H1 (cell line): ENCODE measurements at regions not wholly inside any gene's neighbourhood (a gene's known extent, or its start where the extent isn't known, plus 50 kb on each side); places are given as distances from the start of the nearest gene placed in this dataset.

Experiments
- CTCF ChIA-PET: fragments of 300-600 bp; sonication (Branson Sonifier 250); formaldehyde crosslinking; loops from one replicate; lab custom pipeline; 2021; ENCODE audit not compliant: partially characterized antibody; lab: Charles Lee
- POLR2A ChIA-PET: fragments of 300-600 bp; sonication (Branson Sonifier 250); formaldehyde crosslinking; loops from one replicate; lab custom pipeline; 2021; ENCODE audit warnings: inconsistent platforms; ENCODE audit not compliant: partially characterized antibody; lab: Charles Lee
- DNase-seq, 2 experiments: peaks; one replicate each; pipeline versions ENCODE4 v3.0.0 to v3.0.0-alpha.2; 2010 to 2022; ENCODE audit warnings: low spot score in 2 of 2, low read depth in 1 of 2, mixed read lengths in 1 of 2
- FAIRE-seq: peaks from 2 replicates; lab custom pipeline; 2011; peaks lifted over from hg19 to GRCh38; lab: Jason Lieb, UNC
- H2AFZ ChIP-seq: 2 replicates; pipeline ENCODE4 v1.8.1; 2012; ENCODE audit warnings: low read length, inconsistent platforms
- H2AK5ac ChIP-seq: 2 replicates; pipeline ENCODE4 v1.6.1; 2013; ENCODE audit warnings: low read depth, low read length
- H2BK120ac ChIP-seq: replicated peaks from 2 replicates; pipeline ENCODE3; 2013; ENCODE audit warnings: low read depth, low read length, inconsistent platforms
- H2BK12ac ChIP-seq: 2 replicates; pipeline ENCODE4 v1.6.1; 2013; ENCODE audit warnings: low read depth, low read length
- H2BK15ac ChIP-seq: 2 replicates; pipeline ENCODE4 v1.6.1; 2013; ENCODE audit warnings: low read length
- H2BK20ac ChIP-seq: 2 replicates; pipeline ENCODE4 v1.6.1; 2013; ENCODE audit warnings: low read length
- H2BK5ac ChIP-seq: 2 replicates; pipeline ENCODE4 v1.6.1; 2013; ENCODE audit warnings: low read depth, low read length
- H3K14ac ChIP-seq: 2 replicates; pipeline ENCODE4 v1.6.1; 2013; ENCODE audit warnings: inconsistent platforms; ENCODE audit not compliant: insufficient read length
- H3K18ac ChIP-seq: 2 replicates; pipeline ENCODE4 v1.6.1; 2013; ENCODE audit warnings: low read length; ENCODE audit errors: extremely low read depth
- H3K23ac ChIP-seq: 2 replicates; pipeline ENCODE4 v1.6.1; 2013; ENCODE audit warnings: inconsistent platforms; ENCODE audit not compliant: insufficient read length
- H3K23me2 ChIP-seq: 2 replicates; pipeline ENCODE4 v1.6.1; 2013; ENCODE audit warnings: low read depth, low read length
- H3K27ac ChIP-seq: 2 replicates; pipeline ENCODE4 v1.6.1; 2011; ENCODE audit warnings: low read depth, low read length, inconsistent platforms
- H3K27me3 ChIP-seq, 4 experiments: replicated peaks in 1 of 4; 1 replicate in 1 of 4; 2 replicates in 3 of 4; pipeline versions ENCODE4 v1.6.1 to v1.8.1; 2011 to 2013; ENCODE audit warnings: low read length in 3 of 4, mild to moderate bottlenecking in 3 of 4, inconsistent platforms in 2 of 4, mixed read lengths in 2 of 4, moderate library complexity in 1 of 4; ENCODE audit not compliant: control insufficient read depth in 3 of 4, insufficient read depth in 3 of 4; ENCODE audit errors: extremely low read depth in 1 of 4
- H3K36me3 ChIP-seq, 4 experiments: 2 replicates each; pipeline versions ENCODE4 v1.6.1 to v1.8.1; 2011 to 2013; ENCODE audit warnings: mild to moderate bottlenecking in 4 of 4, low read length in 3 of 4, moderate library complexity in 2 of 4, control low read depth in 1 of 4, inconsistent platforms in 1 of 4; ENCODE audit not compliant: insufficient read depth in 4 of 4, control insufficient read depth in 2 of 4
- H3K4ac ChIP-seq: replicated peaks from 2 replicates; pipeline ENCODE3; 2013; ENCODE audit warnings: low read length, low read depth, mixed read lengths, inconsistent platforms; ENCODE audit not compliant: insufficient read length
- H3K4me1 ChIP-seq, 4 experiments: replicated peaks in 1 of 4; 1 replicate in 1 of 4; 2 replicates in 3 of 4; pipeline versions ENCODE4 v1.6.1 to v1.8.1; 2011 to 2013; ENCODE audit warnings: low read length in 3 of 4, inconsistent platforms in 2 of 4, mixed read lengths in 1 of 4; ENCODE audit not compliant: insufficient read depth in 4 of 4, control insufficient read depth in 3 of 4
- H3K4me2 ChIP-seq, 2 experiments: 2 replicates each; pipeline versions ENCODE4 v1.6.1 to v1.8.1; 2011 to 2013; ENCODE audit warnings: low read depth in 2 of 2, low read length in 2 of 2, control low read depth in 1 of 2, inconsistent platforms in 1 of 2, mild to moderate bottlenecking in 1 of 2; ENCODE audit not compliant: insufficient read depth in 1 of 2
- H3K4me3 ChIP-seq, 4 experiments: fragments of 200-600, 300-600 bp in 1 of 4; sonication (generic), shearing (Covaris generic), sonication (Bioruptor Twin) in 1 of 4; 2 replicates each; pipeline versions ENCODE4 v1.5.1 to v1.8.1; 2011 to 2016; ENCODE audit warnings: low read length in 4 of 4, low read depth in 3 of 4, control low read depth in 2 of 4, inconsistent platforms in 2 of 4, mild to moderate bottlenecking in 2 of 4, mixed read lengths in 1 of 4, moderate library complexity in 1 of 4; ENCODE audit not compliant: insufficient read depth in 2 of 4; ENCODE audit errors: extremely low read depth in 1 of 4
- H3K56ac ChIP-seq: replicated peaks from 2 replicates; pipeline ENCODE3; 2013; ENCODE audit warnings: low read depth, mild to moderate bottlenecking, mixed read lengths, low read length, inconsistent platforms; ENCODE audit not compliant: insufficient read length
- H3K79me1 ChIP-seq: 2 replicates; pipeline ENCODE4 v1.6.1; 2013; ENCODE audit warnings: low read depth, low read length, control low read depth
- H3K79me2 ChIP-seq, 2 experiments: 2 replicates each; pipeline versions ENCODE4 v1.6.1 to v1.8.1; 2012 to 2013; ENCODE audit warnings: low read length in 2 of 2, mild to moderate bottlenecking in 2 of 2, inconsistent platforms in 1 of 2; ENCODE audit not compliant: insufficient read depth in 2 of 2, control insufficient read depth in 1 of 2
- H3K9ac ChIP-seq, 4 experiments: replicated peaks in 1 of 4; 1 replicate in 1 of 4; 2 replicates in 3 of 4; pipeline versions ENCODE4 v1.6.1 to v1.8.1; 2011 to 2013; ENCODE audit warnings: low read depth in 3 of 4, low read length in 3 of 4, control low read depth in 2 of 4, mild to moderate bottlenecking in 2 of 4, moderate library complexity in 2 of 4, inconsistent platforms in 1 of 4; ENCODE audit errors: extremely low read depth in 1 of 4
- H3K9me3 ChIP-seq, 2 experiments: 2 replicates each; pipeline versions ENCODE4 v1.6.1 to v1.8.1; 2012 to 2013; ENCODE audit warnings: mild to moderate bottlenecking in 2 of 2, moderate library complexity in 2 of 2, control low read depth in 1 of 2, inconsistent platforms in 1 of 2, low read depth in 1 of 2, low read length in 1 of 2, mixed read lengths in 1 of 2; ENCODE audit not compliant: insufficient read depth in 2 of 2
- H4K20me1 ChIP-seq, 2 experiments: replicated peaks in 1 of 2; 2 replicates each; pipeline versions ENCODE3 to v1.8.1; 2011 to 2013; ENCODE audit warnings: inconsistent platforms in 2 of 2, low read length in 2 of 2, mild to moderate bottlenecking in 1 of 2; ENCODE audit not compliant: insufficient read depth in 2 of 2, control insufficient read depth in 1 of 2
- H4K5ac ChIP-seq: 2 replicates; pipeline ENCODE4 v1.6.1; 2013; ENCODE audit warnings: low read length, low read depth, mixed read lengths, inconsistent platforms; ENCODE audit not compliant: insufficient read length
- H4K8ac ChIP-seq: 2 replicates; pipeline ENCODE4 v1.8.0; 2013; ENCODE audit warnings: mild to moderate bottlenecking, moderate library complexity, low read length, inconsistent platforms; ENCODE audit not compliant: insufficient read depth; ENCODE audit errors: extremely low read depth
- H4K91ac ChIP-seq: replicated peaks from 2 replicates; pipeline ENCODE3; 2013; ENCODE audit warnings: low read length, mixed read lengths, inconsistent platforms; ENCODE audit not compliant: insufficient read length
- BACH1 ChIP-seq: IDR thresholded peaks from 2 replicates; pipeline ENCODE4 v1.6.1; 2012; ENCODE audit warnings: low read length, improper control_type of control experiment
- CEBPB ChIP-seq: IDR thresholded peaks from 2 replicates; pipeline ENCODE4 v1.6.1; 2012; ENCODE audit warnings: low read depth, low read length
- EGR1 ChIP-seq: IDR thresholded peaks from 2 replicates; pipeline ENCODE4 v1.6.1; 2011; ENCODE audit warnings: low read depth, low read length, borderline replicate concordance
- FOSL1 ChIP-seq: IDR thresholded peaks from 2 replicates; pipeline ENCODE4 v1.6.1; 2011; ENCODE audit warnings: mild to moderate bottlenecking, low read depth, low read length, moderate library complexity; ENCODE audit not compliant: insufficient read depth
- KDM4A ChIP-seq: IDR thresholded peaks from one replicate; pipeline ENCODE4 v1.7.1; 2012; ENCODE audit warnings: low read depth, mild to moderate bottlenecking, moderate library complexity, low read length, inconsistent platforms; ENCODE audit not compliant: severe bottlenecking
- MAX ChIP-seq: IDR thresholded peaks from 2 replicates; pipeline ENCODE4 v1.6.1; 2012; ENCODE audit warnings: inconsistent platforms
- SP2 ChIP-seq: IDR thresholded peaks from 2 replicates; pipeline ENCODE4 v1.6.1; 2012; ENCODE audit warnings: mild to moderate bottlenecking, low read length, inconsistent platforms
- SRF ChIP-seq: IDR thresholded peaks from 2 replicates; pipeline ENCODE4 v1.6.1; 2011; ENCODE audit warnings: mild to moderate bottlenecking, low read depth, low read length, moderate library complexity
- WGBS, 2 experiments: shearing (Covaris generic) in 1 of 2; methylation state at CpG; one replicate each; pipeline versions ENCODE4 v1.1.6 to v1.1.7; 2013 to 2015; ENCODE audit warnings: low lambda C conversion rate in 2 of 2, mixed read lengths in 2 of 2, inconsistent platforms in 1 of 2, low coverage in 1 of 2, missing lambda C conversion rate in 1 of 2; ENCODE audit not compliant: insufficient replicate concordance in 2 of 2, insufficient coverage in 1 of 2, insufficient read length in 1 of 2; ENCODE audit errors: extremely low coverage in 1 of 2, missing lambda C conversion rate in 1 of 2; 5-methylcytosine and 5-hydroxymethylcytosine counted together

- no peaks in the 10 kb centered on the region for H3K79me2 ChIP-seq
- no peak overlapping the region for H4K8ac ChIP-seq
- H3K9ac ChIP-seq: no peak overlapping the region
- no peak overlapping the region for H4K91ac ChIP-seq
- no peak overlapping the region for H2BK20ac ChIP-seq
- no peaks in the 10 kb centered on the region for H4K20me1 ChIP-seq
- no peaks in the 10 kb centered on the region for H3K79me1 ChIP-seq
- H2AK5ac ChIP-seq: no peak overlapping the region
- peaks cover 0 to 12% (median 8%) of the 10 kb centered on the region in 4 experiments; a peak in 3 of 7 replicates for H3K4me1 ChIP-seq
- H2AFZ ChIP-seq: no peak overlapping the region
- H3K23me2 ChIP-seq: no peaks in the 10 kb centered on the region
- POLR2A ChIA-PET: no interaction called here
- no peak overlapping the region for H3K4me2 ChIP-seq
- WGBS, 2 experiments: 85% methylated on average over 2 of the region's 2 CpGs; no CpG with 5 or more reads in 1 of the 2 experiments
- no peak overlapping the region for H2BK5ac ChIP-seq
- no peak overlapping the region for H3K14ac ChIP-seq
- no peak overlapping the region for H3K27ac ChIP-seq
- peaks cover 0 to 6% of the 10 kb centered on the region in 2 experiments; a peak in 1 of 4 replicates for H3K9me3 ChIP-seq
- no peak overlapping the region for H4K5ac ChIP-seq
- no peak for FAIRE-seq
- no peak overlapping the region for H3K4ac ChIP-seq
- H3K18ac ChIP-seq: no peak overlapping the region
- H2BK120ac ChIP-seq: no peak overlapping the region
- TF ChIP-seq CEBPB (no peak), SRF (no peak), SP2 (no peak), FOSL1 (no peak), BACH1 (no peak), KDM4A (no peak), EGR1 (no peak), MAX (no peak)
- H2BK12ac ChIP-seq: no peak overlapping the region
- CTCF ChIA-PET: no interaction called here
- H3K4me3 ChIP-seq: no peak overlapping the region
- no peak overlapping the region for H3K56ac ChIP-seq
- no peaks in the 10 kb centered on the region for H3K36me3 ChIP-seq
- no peak overlapping the region for H2BK15ac ChIP-seq
- DNase-seq: no peak
- H3K27me3 ChIP-seq: no peaks in the 10 kb centered on the region
- H3K23ac ChIP-seq: no peak overlapping the region
Observed at GRCh38 chr20:16946097-16946496, 197.9 kb downstream of the OTOR start.
